ENCODE measurements at regions not wholly inside any gene's neighbourhood (a gene's known extent, or its start where the extent isn't known, plus 50 kb on each side); places are given as distances from the start of the nearest gene placed in this dataset.

- POLR2A ChIA-PET = no interaction called here
- no peak overlapping the region for H3K27ac Mint-ChIP-seq (ENCODE audit: unreplicated experiment)
Measured at GRCh38 chr14:104253901-104254353, 115.5 kb downstream of the KIF26A start.

GRCh38 chr14:104254735-104255400, 116.5 kb downstream of the KIF26A start:
- Histone ChIP-seq H3K4me1 (no peaks in the 10 kb centered on the region), H3K36me3 (ENCODE audit: control insufficient read depth, insufficient read depth, low read length) (no peaks in the 10 kb centered on the region), H3K9me3 (no peaks in the 10 kb centered on the region), H3K4me3 (ENCODE audit: low read depth, low read length) (no peak overlapping the region), H3K27me3 (replicated peaks; ENCODE audit: control insufficient read depth, insufficient read depth, low read length) (no peaks in the 10 kb centered on the region)
- Mint-ChIP-seq H3K36me3 (ENCODE audit: insufficient read depth, unreplicated experiment) (no peaks in the 10 kb centered on the region), H3K4me3 (ENCODE audit: unreplicated experiment) (no peak overlapping the region), H3K27ac (ENCODE audit: unreplicated experiment) (no peak overlapping the region), H3K4me1 (ENCODE audit: low read depth, unreplicated experiment) (no peaks in the 10 kb centered on the region), H3K27me3 (ENCODE audit: insufficient read depth, unreplicated experiment) (peaks cover 11% of the 10 kb centered on the region), H3K9me3 (ENCODE audit: unreplicated experiment) (peaks cover 10% of the 10 kb centered on the region)
- no peak for TF ChIP-seq CTCF (IDR thresholded peaks at IDR 0.05; ENCODE audit: insufficient read depth in 1 of 2, low read depth in 1 of 2, low read length in 1 of 2, severe bottlenecking in 1 of 2, unreplicated experiment in 1 of 2)
- POLR2A ChIA-PET = no interaction called here
- CTCF ChIA-PET = no interaction called here
- BruUV-seq (replicated peaks) = no TSS peak
- no peak for DNase-seq
- intact Hi-C loops (cut with micrococcal nuclease; ENCODE audit: unreplicated experiment) = no loop called here

More at GRCh38 chr14:104253901-104254353, 115.5 kb downstream of the KIF26A start:
- Histone ChIP-seq H3K36me3 (ENCODE audit: control insufficient read depth, insufficient read depth, low read length) (no peaks in the 10 kb centered on the region), H3K4me1 (no peaks in the 10 kb centered on the region), H3K27me3 (replicated peaks; ENCODE audit: control insufficient read depth, insufficient read depth, low read length) (no peaks in the 10 kb centered on the region), H3K9me3 (no peaks in the 10 kb centered on the region), H3K4me3 (ENCODE audit: low read depth, low read length) (no peak overlapping the region)
- DNase-seq = no peak
- Mint-ChIP-seq H3K9me3 (ENCODE audit: unreplicated experiment) (peaks cover 10% of the 10 kb centered on the region), H3K4me1 (ENCODE audit: low read depth, unreplicated experiment) (no peaks in the 10 kb centered on the region), H3K27me3 (ENCODE audit: insufficient read depth, unreplicated experiment) (peaks cover 11% of the 10 kb centered on the region), H3K4me3 (ENCODE audit: unreplicated experiment) (no peak overlapping the region), H3K36me3 (ENCODE audit: insufficient read depth, unreplicated experiment) (no peaks in the 10 kb centered on the region)
- BruUV-seq (replicated peaks) = no TSS peak
- no peak for TF ChIP-seq CTCF (IDR thresholded peaks at IDR 0.05; ENCODE audit: insufficient read depth in 1 of 2, low read depth in 1 of 2, low read length in 1 of 2, severe bottlenecking in 1 of 2, unreplicated experiment in 1 of 2)
- CTCF ChIA-PET = no interaction called here
- intact Hi-C loops (cut with micrococcal nuclease; ENCODE audit: unreplicated experiment) = no loop called here

- Mint-ChIP-seq H3K9me3 (ENCODE audit: unreplicated experiment) (peaks cover 10% of the 10 kb centered on the region), H3K4me1 (ENCODE audit: low read depth, unreplicated experiment) (no peaks in the 10 kb centered on the region), H3K4me3 (ENCODE audit: unreplicated experiment) (no peak overlapping the region), H3K27me3 (ENCODE audit: insufficient read depth, unreplicated experiment) (peaks cover 15% of the 10 kb centered on the region), H3K36me3 (ENCODE audit: insufficient read depth, unreplicated experiment) (no peaks in the 10 kb centered on the region), H3K27ac (ENCODE audit: unreplicated experiment) (no peak overlapping the region)
- no peaks in the 10 kb centered on the region for H3K27me3 ChIP-seq (replicated peaks; ENCODE audit: control insufficient read depth, insufficient read depth, low read length)
- BruUV-seq (replicated peaks) = no TSS peak
- TF ChIP-seq CTCF (IDR thresholded peaks at IDR 0.05; ENCODE audit: insufficient read depth in 1 of 2, low read depth in 1 of 2, low read length in 1 of 2, severe bottlenecking in 1 of 2, unreplicated experiment in 1 of 2) = no peak
- no peak for DNase-seq
- intact Hi-C loops (cut with micrococcal nuclease; ENCODE audit: unreplicated experiment) = no loop called here
- POLR2A ChIA-PET = no interaction called here
- H3K4me3 ChIP-seq (ENCODE audit: low read depth, low read length) = no peak overlapping the region
- CTCF ChIA-PET = no interaction called here
- no peaks in the 10 kb centered on the region for H3K36me3 ChIP-seq (ENCODE audit: control insufficient read depth, insufficient read depth, low read length)
- no peaks in the 10 kb centered on the region for H3K9me3 ChIP-seq
- no peaks in the 10 kb centered on the region for H3K4me1 ChIP-seq
Measured at GRCh38 chr14:104256025-104256424, 117.6 kb downstream of the KIF26A start.
